Stimulated activated naive CD8-positive, alpha-beta T cell treated with anti-CD3 and anti-CD28 coated beads, Interleukin-15, Interleukin-2, amounts not matched to agents 100 U/mL and 50 U/mL, for 24 hours (primary cell): ENCODE measurements at regions not wholly inside any gene's neighbourhood (a gene's known extent, or its start where the extent isn't known, plus 50 kb on each side); places are given as distances from the start of the nearest gene placed in this dataset.

Experiments used
- ATAC-seq: fragments of 150-1000 bp; cut with Tn5 transposase; one replicate; pipeline ENCODE4 v1.10.0; 2021
- DNase-seq: peaks from one replicate; pipeline ENCODE4 v3.0.0; 2021

GRCh38 chr14:29217813-29218450 lies 451.3 kb downstream of the FOXG1 start:
- ATAC-seq (no peak), DNase-seq (no peak)

GRCh38 chr14:29220072-29220471 lies 453.5 kb downstream of the FOXG1 start:
- ATAC-seq (no peak), DNase-seq (no peak)

GRCh38 chr14:29220566-29220965 lies 454.0 kb downstream of the FOXG1 start:
- ATAC-seq (no peak), DNase-seq (no peak)

DNA sequence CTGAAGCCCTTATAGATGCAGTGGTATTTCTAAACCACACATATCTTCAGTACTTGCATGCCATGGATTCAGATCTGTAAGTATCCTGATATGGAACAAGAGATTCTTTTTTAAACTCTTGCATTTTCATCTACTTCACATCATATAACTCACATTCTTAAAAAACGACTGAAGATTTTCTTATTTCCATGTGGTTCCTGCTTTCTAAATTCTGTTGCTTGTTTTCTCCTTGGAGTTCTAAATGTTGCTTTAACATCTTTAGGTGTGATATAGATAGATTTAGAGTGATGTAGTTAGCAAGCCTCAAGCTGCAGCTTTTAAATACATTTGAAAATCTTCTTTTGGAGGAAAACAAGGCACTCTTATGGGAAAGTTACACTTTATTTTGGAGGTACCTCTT lies 455.4 kb downstream of the FOXG1 start:
- ATAC-seq: no peak
- no peak for DNase-seq

DNA sequence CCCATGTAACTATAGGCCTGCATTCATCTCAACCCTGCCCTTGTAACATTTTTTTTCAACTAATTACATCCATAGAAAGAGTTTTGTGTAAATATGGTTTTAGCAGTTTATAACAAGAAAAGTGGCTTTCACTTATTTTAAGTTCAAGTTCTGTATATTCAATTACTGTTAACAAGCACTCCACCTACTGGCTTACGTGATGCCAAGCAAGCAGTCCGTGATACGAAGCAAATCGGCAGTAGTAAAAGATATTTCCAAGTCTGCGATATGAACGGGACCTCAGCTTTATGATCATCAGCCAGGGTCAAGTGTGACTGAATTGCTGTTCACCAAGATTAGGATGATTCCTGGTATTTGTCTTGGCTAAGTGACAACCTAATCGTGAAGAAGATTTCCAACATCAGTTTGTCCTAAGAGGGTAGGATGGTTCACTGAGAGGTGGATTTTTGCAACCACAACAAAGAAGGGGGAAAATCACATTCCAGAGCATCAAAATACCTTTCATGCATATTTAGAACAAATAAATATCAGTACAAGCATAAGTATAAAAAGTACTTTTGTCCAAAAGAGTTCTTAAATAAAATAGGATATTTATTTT lies 456.2 kb downstream of the FOXG1 start:
- no peak for DNase-seq
- no peak for ATAC-seq

GRCh38 chr14:29223947-29224346 lies 457.4 kb downstream of the FOXG1 start:
- ATAC-seq (no peak), DNase-seq (no peak)

DNA sequence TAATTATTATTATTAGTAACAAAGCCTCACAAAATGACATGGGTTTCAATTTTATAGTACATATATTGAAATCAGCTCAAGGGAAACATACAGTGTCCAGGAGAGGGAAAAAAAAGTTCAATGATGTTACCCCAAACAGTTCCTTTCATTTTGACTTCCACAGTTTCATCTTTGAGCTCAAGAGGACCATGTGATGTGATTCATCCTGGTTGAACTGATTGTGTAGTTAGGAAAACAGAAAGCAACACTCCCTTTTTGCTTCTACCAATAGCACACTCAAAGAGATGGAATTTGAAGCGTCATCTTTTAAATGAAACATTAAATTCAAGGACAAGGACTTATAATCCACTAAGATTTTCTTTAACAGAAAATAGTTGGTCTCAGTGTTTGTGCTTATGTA lies 461.0 kb downstream of the FOXG1 start:
- ATAC-seq (no peak), DNase-seq (no peak)

DNA sequence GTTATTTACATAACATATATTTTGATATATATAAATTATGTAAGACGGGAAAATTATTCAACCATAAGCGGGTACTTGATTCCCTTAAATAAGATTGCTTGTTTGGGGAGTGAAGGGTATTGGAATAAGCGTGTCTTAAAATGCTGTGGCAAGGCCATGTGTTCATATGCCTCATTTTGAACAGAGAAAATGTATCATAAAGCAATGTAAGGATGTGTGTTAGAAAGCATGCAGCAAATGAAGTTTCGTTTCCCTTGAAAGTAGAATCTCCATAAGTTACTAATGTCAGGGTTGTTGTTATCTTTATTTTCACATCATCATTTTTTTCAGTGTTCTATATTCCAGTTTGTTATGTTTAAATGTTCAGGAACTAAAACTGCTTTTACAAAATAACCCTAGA lies 465.6 kb downstream of the FOXG1 start:
- ATAC-seq (no peak), DNase-seq (no peak)

DNA sequence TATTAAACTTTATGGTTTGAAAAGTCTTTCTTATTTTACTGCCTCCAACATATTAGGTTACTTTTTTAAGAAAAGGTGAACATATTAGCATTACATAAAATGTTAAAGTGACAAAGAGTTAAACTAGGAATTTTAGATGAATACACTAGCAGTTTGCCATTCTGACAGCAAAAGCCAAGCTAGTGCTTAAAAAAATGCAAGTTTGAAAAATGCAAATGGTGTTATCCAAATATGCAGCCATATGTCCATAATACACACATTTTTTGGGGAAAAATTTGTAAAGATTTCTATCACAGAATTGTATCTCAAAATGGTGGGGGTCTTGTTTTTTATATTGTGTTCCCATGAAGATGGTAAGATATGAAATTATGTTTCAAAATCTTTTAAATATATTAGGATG lies 466.1 kb downstream of the FOXG1 start:
- DNase-seq: no peak
- ATAC-seq: no peak

- DNase-seq: no peak
- ATAC-seq: no peak
Measured at GRCh38 chr14:29233188-29233587, 466.6 kb downstream of the FOXG1 start.

- no peak for ATAC-seq
- no peak for DNase-seq
Measured at GRCh38 chr14:29235991-29236390, 469.4 kb downstream of the FOXG1 start.

GRCh38 chr14:29236401-29236800 lies 469.8 kb downstream of the FOXG1 start:
- no peak for ATAC-seq

DNA sequence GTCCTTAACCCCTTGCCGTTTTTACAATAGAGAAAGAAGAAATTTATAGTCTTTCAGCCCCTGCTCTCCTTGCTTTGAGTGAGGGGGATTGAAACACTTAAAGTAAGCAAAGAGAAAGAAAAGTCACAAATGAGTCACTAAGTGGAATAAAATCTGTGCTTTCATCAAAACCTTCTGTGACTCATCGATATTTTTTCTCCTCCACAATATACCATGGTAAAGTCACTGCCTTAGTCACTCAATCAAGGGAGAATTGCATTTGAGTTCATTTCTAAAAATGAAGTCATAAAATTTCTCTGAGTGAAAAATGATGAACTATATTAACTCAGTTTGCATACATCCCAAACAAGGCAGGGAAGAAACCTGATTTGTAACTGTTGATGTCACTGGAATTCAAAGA lies 470.3 kb downstream of the FOXG1 start:
- ATAC-seq: no peak
- DNase-seq: no peak

More at GRCh38 chr14:29236401-29236800, 469.8 kb downstream of the FOXG1 start:
- no peak for DNase-seq

DNA sequence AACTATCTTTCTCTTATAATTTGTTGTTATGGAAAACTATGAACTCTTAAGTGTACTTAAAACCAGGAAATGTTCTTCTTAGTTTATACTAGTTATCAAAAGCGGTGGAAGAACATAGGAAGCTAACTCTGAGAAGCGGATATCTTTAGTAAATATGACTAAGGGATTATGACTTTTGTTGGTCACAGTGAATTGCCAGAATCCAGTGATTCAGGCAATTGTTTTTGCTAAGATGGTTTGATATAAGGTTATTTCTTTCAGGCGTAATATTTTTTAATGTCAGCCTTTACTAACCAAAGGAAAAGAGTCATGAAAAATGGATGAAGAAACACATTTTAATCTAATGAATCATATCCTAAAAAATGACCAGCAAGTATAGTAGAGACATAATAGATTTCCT lies 473.5 kb downstream of the FOXG1 start:
- DNase-seq (no peak), ATAC-seq (no peak)

- DNase-seq (no peak), ATAC-seq (no peak)
Measured at GRCh38 chr14:29242755-29243754, 476.5 kb downstream of the FOXG1 start.

DNA sequence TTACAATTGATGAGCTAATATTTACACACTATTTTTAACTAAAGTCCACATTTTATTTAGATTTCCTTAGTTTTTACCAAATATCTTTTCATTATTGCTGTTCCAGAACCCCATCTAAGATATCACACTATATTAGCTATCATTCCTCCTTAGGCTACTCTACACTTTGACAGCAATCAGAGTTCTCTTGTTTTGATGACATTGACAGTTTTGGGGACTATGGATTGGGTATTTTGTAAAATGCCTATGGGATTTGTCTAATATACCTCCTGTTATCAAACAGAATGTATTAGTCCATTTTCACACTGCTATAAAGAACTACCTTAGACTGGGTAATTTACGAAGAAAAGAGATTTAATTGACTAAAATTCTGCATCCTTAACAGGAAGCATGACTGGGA lies 489.1 kb downstream of the FOXG1 start:
- ATAC-seq (no peak), DNase-seq (no peak)

- DNase-seq (no peak), ATAC-seq (no peak)
Measured at GRCh38 chr14:29262979-29263378, 496.4 kb downstream of the FOXG1 start.

DNA sequence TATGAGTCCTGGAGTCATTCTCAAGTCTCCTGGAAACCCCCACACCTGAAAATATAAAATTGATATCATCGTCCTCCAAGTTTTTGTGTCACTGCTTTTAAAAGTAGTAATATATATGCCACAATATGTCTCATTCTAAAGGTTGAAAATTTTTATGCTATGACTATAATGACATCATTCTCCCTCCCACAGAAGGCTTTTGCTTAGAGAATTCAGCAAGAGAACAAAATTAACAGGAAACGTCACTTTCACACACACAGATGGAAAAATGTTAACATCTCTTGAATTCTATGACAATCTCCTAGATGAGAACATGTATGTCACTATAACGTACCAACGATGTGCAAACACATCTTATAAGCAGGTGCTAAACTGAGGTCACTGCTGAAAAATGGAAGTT lies 498.3 kb downstream of the FOXG1 start:
- DNase-seq: no peak
- ATAC-seq: no peak

- ATAC-seq (no peak), DNase-seq (no peak)
Measured at GRCh38 chr14:29265852-29266251, 499.3 kb downstream of the FOXG1 start.

- no peak for DNase-seq
- no peak for ATAC-seq
Measured at GRCh38 chr14:29271669-29272068, 505.1 kb downstream of the FOXG1 start.

GRCh38 chr14:29273513-29273912 lies 506.9 kb downstream of the FOXG1 start:
- DNase-seq: no peak
- no peak for ATAC-seq

- DNase-seq (no peak), ATAC-seq (no peak)
Measured at GRCh38 chr14:29274890-29275596, 508.5 kb downstream of the FOXG1 start.
